HG03432 (cell line): ENCODE measurements at regions not wholly inside any gene's neighbourhood (a gene's known extent, or its start where the extent isn't known, plus 50 kb on each side); places are given as distances from the start of the nearest gene placed in this dataset.
"Not testable (repeated sequence)": the region's sequence is repeated elsewhere in the genome, so short reads cannot be mapped to it uniquely, and the experiment has no call there.

Experiments used
- ATAC-seq: cut with Tn5 transposase; IDR thresholded peaks from one replicate; pipeline ENCODE4 v1.9.1; 2021; ENCODE audit warnings: mild to moderate bottlenecking, moderate library complexity; ENCODE audit not compliant: unreplicated experiment

- peak; percentile 46 for ATAC-seq
Measured at GRCh38 chr2:56770490-56770889, 586.7 kb downstream of the CCDC85A start.

GRCh38 chr2:56784046-56784445 is 600.3 kb downstream of the CCDC85A start:
- ATAC-seq, result no peak

- ATAC-seq, result no peak
Measured at GRCh38 chr2:56801214-56801613, 617.4 kb downstream of the CCDC85A start.

- no peak for ATAC-seq
Measured at GRCh38 chr2:56801770-56802169, 618.0 kb downstream of the CCDC85A start.

- no peak for ATAC-seq
Measured at GRCh38 chr2:56803596-56803995, 619.8 kb downstream of the CCDC85A start.

- ATAC-seq, result no peak
Measured at GRCh38 chr2:56806924-56807323, 623.1 kb downstream of the CCDC85A start.

GRCh38 chr2:56807861-56808260 is 624.1 kb downstream of the CCDC85A start:
- no peak for ATAC-seq

GRCh38 chr2:56811401-56811800 is 627.6 kb downstream of the CCDC85A start:
- ATAC-seq, result no peak

GRCh38 chr2:56812432-56812831 is 628.6 kb downstream of the CCDC85A start:
- no peak for ATAC-seq

GRCh38 chr2:56813490-56813889 is 629.7 kb downstream of the CCDC85A start:
- ATAC-seq, result no peak

- no peak for ATAC-seq
Measured at GRCh38 chr2:56816666-56817065, 632.9 kb downstream of the CCDC85A start.

GRCh38 chr2:56831780-56832179 is 648.0 kb downstream of the CCDC85A start:
- no peak for ATAC-seq

GRCh38 chr2:56834686-56835085 is 650.9 kb downstream of the CCDC85A start:
- ATAC-seq, result no peak

- ATAC-seq, result not testable (repeated sequence)
Measured at GRCh38 chr2:56840009-56840408, 656.2 kb downstream of the CCDC85A start.

- no peak for ATAC-seq
Measured at GRCh38 chr2:56860991-56861390, 677.2 kb downstream of the CCDC85A start.

GRCh38 chr2:56871644-56872043 is 687.9 kb downstream of the CCDC85A start:
- no peak for ATAC-seq

- no peak for ATAC-seq
Measured at GRCh38 chr2:56874717-56875116, 690.9 kb downstream of the CCDC85A start.

- ATAC-seq, result no peak
Measured at GRCh38 chr2:56889738-56890137, 705.9 kb downstream of the CCDC85A start.

- no peak for ATAC-seq
Measured at GRCh38 chr2:56892382-56892781, 708.6 kb downstream of the CCDC85A start.

GRCh38 chr2:56898986-56899385 is 715.2 kb downstream of the CCDC85A start:
- ATAC-seq, result no peak

- ATAC-seq, result peak; percentile 75
Measured at GRCh38 chr2:56912490-56912889, 728.7 kb downstream of the CCDC85A start.

- ATAC-seq, result no peak
Measured at GRCh38 chr2:56918790-56919189, 735.0 kb downstream of the CCDC85A start.

GRCh38 chr2:56933976-56934375 is 750.2 kb downstream of the CCDC85A start:
- no peak for ATAC-seq

GRCh38 chr2:56934866-56935265 is 751.1 kb downstream of the CCDC85A start:
- ATAC-seq, result no peak
